Upper lobe of left lung (tissue), 4 donors: ENCODE measurements at regions not wholly inside any gene's neighbourhood (a gene's known extent, or its start where the extent isn't known, plus 50 kb on each side); places are given as distances from the start of the nearest gene placed in this dataset.

ENCODE experiments used
- POLR2AphosphoS5 ChIP-seq, 2 donors: sonication (generic); formaldehyde crosslinking; IDR thresholded peaks; one replicate each; pipeline ENCODE4 v1.5.1; 2017; ENCODE audit warnings: antibody characterized with exemption in 2 of 2
- TF ChIP-seq, protein P1 (sequence below), 6 experiments: fragments of 450-650 bp in 4 of 6; fragments of 200-600 bp in 2 of 6; sonication (generic) in 2 of 6; IDR thresholded peaks; one replicate each; pipeline ENCODE4 v1.5.1; 2016 to 2019; ENCODE audit warnings: antibody characterized with exemption in 6 of 6

DNA sequence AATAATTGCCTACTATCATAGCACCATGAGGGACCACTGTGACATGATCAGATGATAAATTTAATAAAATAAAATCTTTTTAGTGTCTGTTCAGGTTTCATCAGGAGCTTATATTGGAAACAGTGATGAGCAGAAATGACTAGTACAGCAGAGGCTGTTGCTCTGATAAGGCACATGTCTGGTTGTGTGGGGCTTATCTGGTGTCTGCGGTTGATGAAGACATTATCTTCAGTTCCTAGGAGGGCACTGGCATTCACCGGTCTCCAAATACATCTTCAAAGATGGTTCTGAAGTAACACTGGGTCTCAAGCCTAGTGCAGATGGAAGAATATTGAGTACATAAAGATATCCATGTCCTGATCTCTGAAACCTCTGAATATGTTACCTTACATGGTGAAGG lies 125.3 kb downstream of the SUCNR1 start:
- TF ChIP-seq, protein P1, sequence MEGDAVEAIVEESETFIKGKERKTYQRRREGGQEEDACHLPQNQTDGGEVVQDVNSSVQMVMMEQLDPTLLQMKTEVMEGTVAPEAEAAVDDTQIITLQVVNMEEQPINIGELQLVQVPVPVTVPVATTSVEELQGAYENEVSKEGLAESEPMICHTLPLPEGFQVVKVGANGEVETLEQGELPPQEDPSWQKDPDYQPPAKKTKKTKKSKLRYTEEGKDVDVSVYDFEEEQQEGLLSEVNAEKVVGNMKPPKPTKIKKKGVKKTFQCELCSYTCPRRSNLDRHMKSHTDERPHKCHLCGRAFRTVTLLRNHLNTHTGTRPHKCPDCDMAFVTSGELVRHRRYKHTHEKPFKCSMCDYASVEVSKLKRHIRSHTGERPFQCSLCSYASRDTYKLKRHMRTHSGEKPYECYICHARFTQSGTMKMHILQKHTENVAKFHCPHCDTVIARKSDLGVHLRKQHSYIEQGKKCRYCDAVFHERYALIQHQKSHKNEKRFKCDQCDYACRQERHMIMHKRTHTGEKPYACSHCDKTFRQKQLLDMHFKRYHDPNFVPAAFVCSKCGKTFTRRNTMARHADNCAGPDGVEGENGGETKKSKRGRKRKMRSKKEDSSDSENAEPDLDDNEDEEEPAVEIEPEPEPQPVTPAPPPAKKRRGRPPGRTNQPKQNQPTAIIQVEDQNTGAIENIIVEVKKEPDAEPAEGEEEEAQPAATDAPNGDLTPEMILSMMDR (IDR thresholded peaks at IDR 0.05): no peak
- no peak for TF ChIP-seq POLR2AphosphoS5 (IDR thresholded peaks at IDR 0.05)
